MM.1S (cell line): ENCODE measurements at regions not wholly inside any gene's neighbourhood (a gene's known extent, or its start where the extent isn't known, plus 50 kb on each side); places are given as distances from the start of the nearest gene placed in this dataset.
"Not testable (repeated sequence)": the region's sequence is repeated elsewhere in the genome, so short reads cannot be mapped to it uniquely, and the experiment has no call there.

Experiments used
- DNase-seq: peaks from one replicate; pipeline ENCODE4 v3.0.0-alpha.2; 2015
- H2AFZ ChIP-seq: fragments of 300-600 bp; sonication (generic); 2 replicates; pipeline ENCODE4 v1.6.0; 2016; ENCODE audit warnings: antibody characterized with exemption, low read length
- H3F3A ChIP-seq: fragments of 300-600 bp; sonication (generic); 2 replicates; pipeline ENCODE4 v1.6.1; 2016; ENCODE audit warnings: mild to moderate bottlenecking, antibody characterized with exemption, low read length, moderate library complexity, mixed read lengths; ENCODE audit not compliant: insufficient read depth
- H3K27ac ChIP-seq: fragments of 300-600 bp; sonication (generic); 2 replicates; pipeline ENCODE4 v1.5.1; 2016; ENCODE audit warnings: mild to moderate bottlenecking, low read length
- H3K27me3 ChIP-seq: fragments of 300-600 bp; sonication (generic); replicated peaks from 2 replicates; pipeline ENCODE4 v1.6.0; 2016; ENCODE audit warnings: low read length; ENCODE audit not compliant: insufficient read depth
- H3K36me3 ChIP-seq: fragments of 300-600 bp; sonication (generic); replicated peaks from 2 replicates; pipeline ENCODE4 v1.6.1; 2016; ENCODE audit warnings: mild to moderate bottlenecking, low read length, mixed read lengths; ENCODE audit not compliant: insufficient read depth
- H3K4me1 ChIP-seq: fragments of 300-600 bp; sonication (generic); 2 replicates; pipeline ENCODE4 v1.6.1; 2016; ENCODE audit warnings: low read length, mixed read lengths
- H3K4me2 ChIP-seq: fragments of 300-600 bp; sonication (generic); 2 replicates; pipeline ENCODE4 v1.6.0; 2016; ENCODE audit warnings: low read depth, low read length
- H3K4me3 ChIP-seq: fragments of 300-600 bp; sonication (generic); 2 replicates; pipeline ENCODE4 v1.5.1; 2016; ENCODE audit warnings: low read length, mixed read lengths
- H3K79me2 ChIP-seq: fragments of 300-600 bp; sonication (generic); 2 replicates; pipeline ENCODE4 v1.6.1; 2016; ENCODE audit warnings: mixed run types, low read length, mixed read lengths
- H3K9ac ChIP-seq: fragments of 300-600 bp; sonication (generic); 2 replicates; pipeline ENCODE4 v1.6.1; 2016; ENCODE audit warnings: low read length, mixed read lengths
- H3K9me2 ChIP-seq: fragments of 300-600 bp; sonication (generic); replicated peaks from 2 replicates; pipeline ENCODE4 v1.6.1; 2016; ENCODE audit warnings: mild to moderate bottlenecking, low read length, mixed read lengths; ENCODE audit not compliant: insufficient read depth
- H3K9me3 ChIP-seq: fragments of 300-600 bp; sonication (generic); replicated peaks from 2 replicates; pipeline ENCODE4 v1.6.1; 2016; ENCODE audit warnings: mild to moderate bottlenecking, low read length, mixed read lengths; ENCODE audit not compliant: insufficient read depth
- H4K20me1 ChIP-seq: fragments of 300-600 bp; sonication (generic); 2 replicates; pipeline ENCODE4 v1.6.1; 2016; ENCODE audit warnings: mild to moderate bottlenecking, low read length, moderate library complexity, mixed read lengths; ENCODE audit not compliant: insufficient read depth
- CTCF ChIP-seq: fragments of 300-600 bp; sonication (generic); IDR thresholded peaks from 2 replicates; pipeline ENCODE4 v1.5.1; 2016; ENCODE audit warnings: antibody characterized with exemption, low read length, mixed read lengths
- EZH2 ChIP-seq: fragments of 300-600 bp; sonication (generic); optimal IDR thresholded peaks from 2 replicates; pipeline ENCODE3; 2017; ENCODE audit warnings: low read depth, mild to moderate bottlenecking, antibody characterized with exemption, low read length, mixed read lengths
- EZH2phosphoT487 ChIP-seq: fragments of 300-600 bp; sonication (generic); IDR thresholded peaks from 2 replicates; pipeline ENCODE4 v1.6.1; 2018; ENCODE audit warnings: antibody characterized with exemption, low read length

- Histone ChIP-seq H3K4me3 (no peak overlapping the region), H3K9me2 (no peaks in the 10 kb centered on the region), H3K36me3 (no peaks in the 10 kb centered on the region), H2AFZ (no peak overlapping the region), H3K4me2 (no peak overlapping the region), H4K20me1 (no peaks in the 10 kb centered on the region), H3K9me3 (no peaks in the 10 kb centered on the region), H3K79me2 (no peaks in the 10 kb centered on the region), H3F3A (no peaks in the 10 kb centered on the region), H3K9ac (no peak overlapping the region), H3K27me3 (no peaks in the 10 kb centered on the region), H3K4me1 (no peaks in the 10 kb centered on the region), H3K27ac (no peak overlapping the region)
- no peak for DNase-seq
- TF ChIP-seq EZH2: no peak
- no peak for TF ChIP-seq EZH2phosphoT487
- no peak for TF ChIP-seq CTCF
These were observed 450.5 kb downstream of the KLHL4 start for GRCh38 chrX:87968118-87968517.

- H3K27me3 ChIP-seq, H3K4me1 ChIP-seq, H3K27ac ChIP-seq, H3K79me2 ChIP-seq, H3K4me2 ChIP-seq, H3K9me2 ChIP-seq, H3K9ac ChIP-seq, H3F3A ChIP-seq, H4K20me1 ChIP-seq, H3K36me3 ChIP-seq, H2AFZ ChIP-seq, DNase-seq, H3K9me3 ChIP-seq, H3K4me3 ChIP-seq: not testable (repeated sequence)
These were observed 454.5 kb downstream of the KLHL4 start for GRCh38 chrX:87972121-87972520.

- Histone ChIP-seq H3K79me2 (no peaks in the 10 kb centered on the region), H3F3A (no peaks in the 10 kb centered on the region), H3K27ac (no peak overlapping the region), H3K27me3 (no peaks in the 10 kb centered on the region), H3K36me3 (no peaks in the 10 kb centered on the region), H3K9ac (no peak overlapping the region), H3K4me1 (0 out of 2 replicates have a peak, but pooled peaks cover 6% of the 10 kb centered on the region), H4K20me1 (no peaks in the 10 kb centered on the region), H3K9me2 (no peaks in the 10 kb centered on the region), H3K4me3 (no peak overlapping the region), H3K9me3 (no peaks in the 10 kb centered on the region; the same call in 1 of the 2 replicates), H3K4me2 (no peak overlapping the region), H2AFZ (no peak overlapping the region)
- no peak for TF ChIP-seq EZH2
- TF ChIP-seq EZH2phosphoT487: no peak
- no peak for TF ChIP-seq CTCF
- no peak for DNase-seq
These were observed 457.8 kb downstream of the KLHL4 start for GRCh38 chrX:87975365-87975764.

GRCh38 chrX:88007873-88008272, 490.3 kb downstream of the KLHL4 start:
- H3K4me1 ChIP-seq, H3K36me3 ChIP-seq, H2AFZ ChIP-seq, H3K27me3 ChIP-seq, H3K9ac ChIP-seq, H3K79me2 ChIP-seq, H3K9me3 ChIP-seq, H3K4me3 ChIP-seq, H4K20me1 ChIP-seq, H3K9me2 ChIP-seq, H3K27ac ChIP-seq, H3F3A ChIP-seq, H3K4me2 ChIP-seq, DNase-seq: not testable (repeated sequence)
